GM03348 (cell line): ENCODE measurements at regions not wholly inside any gene's neighbourhood (a gene's known extent, or its start where the extent isn't known, plus 50 kb on each side); places are given as distances from the start of the nearest gene placed in this dataset.
"Not testable (repeated sequence)": the region's sequence is repeated elsewhere in the genome, so short reads cannot be mapped to it uniquely, and the experiment has no call there.

ENCODE experiments used
- DNase-seq: peaks from one replicate; pipeline ENCODE4 v3.0.0; 2012; ENCODE audit warnings: low spot score

GRCh38 chr18:5720132-5720531, 175.2 kb downstream of the TMEM200C start:
- DNase-seq, result no peak

- DNase-seq, result no peak
Observed at GRCh38 chr18:5717256-5717655, 173.5 kb upstream of the EPB41L3 start.

GRCh38 chr18:5710676-5711075, 166.9 kb upstream of the EPB41L3 start:
- DNase-seq, result no peak

- DNase-seq, result no peak
Observed at GRCh38 chr18:5710235-5710634, 166.4 kb upstream of the EPB41L3 start.

GRCh38 chr18:5709476-5710095, 165.8 kb upstream of the EPB41L3 start:
- no peak for DNase-seq

GRCh38 chr18:5707586-5707985, 163.8 kb upstream of the EPB41L3 start:
- no peak for DNase-seq

- no peak for DNase-seq
Observed at GRCh38 chr18:5705393-5705792, 161.6 kb upstream of the EPB41L3 start.

GRCh38 chr18:5704847-5705246, 161.1 kb upstream of the EPB41L3 start:
- no peak for DNase-seq

- not testable (repeated sequence) for DNase-seq
Observed at GRCh38 chr18:5702016-5702415, 158.2 kb upstream of the EPB41L3 start.

- DNase-seq, result peak; percentile 11
Observed at GRCh38 chr18:5693699-5694294, 150.0 kb upstream of the EPB41L3 start.

GRCh38 chr18:5678779-5679406, 135.1 kb upstream of the EPB41L3 start:
- no peak for DNase-seq

GRCh38 chr18:5678278-5678677, 134.5 kb upstream of the EPB41L3 start:
- no peak for DNase-seq

- DNase-seq, result no peak
Observed at GRCh38 chr18:5673616-5674015, 129.8 kb upstream of the EPB41L3 start.

- DNase-seq, result no peak
Observed at GRCh38 chr18:5669585-5669984, 125.8 kb upstream of the EPB41L3 start.

- DNase-seq, result no peak
Observed at GRCh38 chr18:5668087-5668715, 124.4 kb upstream of the EPB41L3 start.

- no peak for DNase-seq
Observed at GRCh38 chr18:5667356-5667755, 123.6 kb upstream of the EPB41L3 start.

- no peak for DNase-seq
Observed at GRCh38 chr18:5662586-5663090, 118.8 kb upstream of the EPB41L3 start.

- DNase-seq, result no peak
Observed at GRCh38 chr18:5661179-5661578, 117.4 kb upstream of the EPB41L3 start.

- no peak for DNase-seq
Observed at GRCh38 chr18:5653802-5654201, 110.0 kb upstream of the EPB41L3 start.

- DNase-seq, result no peak
Observed at GRCh38 chr18:5651736-5652135, 107.9 kb upstream of the EPB41L3 start.

- no peak for DNase-seq
Observed at GRCh38 chr18:5649439-5649838, 105.6 kb upstream of the EPB41L3 start.

GRCh38 chr18:5646739-5647138, 102.9 kb upstream of the EPB41L3 start:
- DNase-seq, result no peak

- no peak for DNase-seq
Observed at GRCh38 chr18:5643288-5643687, 99.5 kb upstream of the EPB41L3 start.
